ENCODE measurements at regions not wholly inside any gene's neighbourhood (a gene's known extent, or its start where the extent isn't known, plus 50 kb on each side); places are given as distances from the start of the nearest gene placed in this dataset.

GRCh38 chr4:60656171-60656570, 544.0 kb upstream of the ADGRL3 start:
- TF ChIP-seq, protein P1, sequence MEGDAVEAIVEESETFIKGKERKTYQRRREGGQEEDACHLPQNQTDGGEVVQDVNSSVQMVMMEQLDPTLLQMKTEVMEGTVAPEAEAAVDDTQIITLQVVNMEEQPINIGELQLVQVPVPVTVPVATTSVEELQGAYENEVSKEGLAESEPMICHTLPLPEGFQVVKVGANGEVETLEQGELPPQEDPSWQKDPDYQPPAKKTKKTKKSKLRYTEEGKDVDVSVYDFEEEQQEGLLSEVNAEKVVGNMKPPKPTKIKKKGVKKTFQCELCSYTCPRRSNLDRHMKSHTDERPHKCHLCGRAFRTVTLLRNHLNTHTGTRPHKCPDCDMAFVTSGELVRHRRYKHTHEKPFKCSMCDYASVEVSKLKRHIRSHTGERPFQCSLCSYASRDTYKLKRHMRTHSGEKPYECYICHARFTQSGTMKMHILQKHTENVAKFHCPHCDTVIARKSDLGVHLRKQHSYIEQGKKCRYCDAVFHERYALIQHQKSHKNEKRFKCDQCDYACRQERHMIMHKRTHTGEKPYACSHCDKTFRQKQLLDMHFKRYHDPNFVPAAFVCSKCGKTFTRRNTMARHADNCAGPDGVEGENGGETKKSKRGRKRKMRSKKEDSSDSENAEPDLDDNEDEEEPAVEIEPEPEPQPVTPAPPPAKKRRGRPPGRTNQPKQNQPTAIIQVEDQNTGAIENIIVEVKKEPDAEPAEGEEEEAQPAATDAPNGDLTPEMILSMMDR (IDR thresholded peaks at IDR 0.05): no peak
- no peak for TF ChIP-seq POLR2A (IDR thresholded peaks at IDR 0.05)
